Prostate gland (tissue), 2 donors: ENCODE measurements at regions not wholly inside any gene's neighbourhood (a gene's known extent, or its start where the extent isn't known, plus 50 kb on each side); places are given as distances from the start of the nearest gene placed in this dataset.

Experiments
- DNase-seq: peaks from one replicate; pipeline ENCODE4 v3.0.0-alpha.2; 2019; ENCODE audit warnings: low spot score
- H3K27ac ChIP-seq, 2 donors: fragments of 200-600 bp; sonication (generic); 2 replicates each; pipeline ENCODE4 v1.5.1; 2017 to 2019
- H3K27me3 ChIP-seq: fragments of 200-600 bp; sonication (generic); replicated peaks from 2 replicates; pipeline ENCODE4 v1.5.1; 2019; ENCODE audit not compliant: insufficient read depth
- H3K36me3 ChIP-seq, 2 donors: fragments of 200-600 bp; sonication (generic); 1 replicate in 1 of 2; 2 replicates in 1 of 2; pipeline versions ENCODE4 v1.5.1 to v1.8.1; 2017 to 2019
- H3K4me1 ChIP-seq: fragments of 200-600 bp; sonication (generic); replicated peaks from 2 replicates; pipeline ENCODE4 v1.5.1; 2019
- H3K4me3 ChIP-seq, 2 donors: fragments of 200-600 bp; sonication (generic); 2 replicates each; pipeline ENCODE4 v1.5.1; 2017 to 2019
- H3K9me3 ChIP-seq: fragments of 200-600 bp; sonication (generic); 2 replicates; pipeline ENCODE4 v1.5.1; 2017
- POLR2A ChIP-seq: fragments of 450-650 bp; IDR thresholded peaks from one replicate; pipeline ENCODE4 v1.6.1; 2016; ENCODE audit warnings: antibody characterized with exemption, mild to moderate bottlenecking
- POLR2AphosphoS5 ChIP-seq: sonication (generic); formaldehyde crosslinking; IDR thresholded peaks from one replicate; pipeline ENCODE4 v1.6.1; 2017; ENCODE audit warnings: antibody characterized with exemption
- WGBS: methylation state at CpG from one replicate; pipeline ENCODE4 v1.1.5; 2018; 5-methylcytosine and 5-hydroxymethylcytosine counted together
- intact Hi-C: fragments of 100-400 bp; cut with DNase I; formaldehyde crosslinking; loops from one replicate; pipeline ENCODE4 v1.14.2; 2022
- TF ChIP-seq, protein P1 (sequence below), 4 experiments: fragments of 200-600 bp in 2 of 4; fragments of 450-650 bp in 2 of 4; sonication (generic) in 2 of 4; IDR thresholded peaks; 1 replicate in 3 of 4; 2 replicates in 1 of 4; pipeline ENCODE4 v1.5.1; 2016 to 2019; ENCODE audit warnings: antibody characterized with exemption in 4 of 4, mild to moderate bottlenecking in 2 of 4, moderate library complexity in 2 of 4

DNA sequence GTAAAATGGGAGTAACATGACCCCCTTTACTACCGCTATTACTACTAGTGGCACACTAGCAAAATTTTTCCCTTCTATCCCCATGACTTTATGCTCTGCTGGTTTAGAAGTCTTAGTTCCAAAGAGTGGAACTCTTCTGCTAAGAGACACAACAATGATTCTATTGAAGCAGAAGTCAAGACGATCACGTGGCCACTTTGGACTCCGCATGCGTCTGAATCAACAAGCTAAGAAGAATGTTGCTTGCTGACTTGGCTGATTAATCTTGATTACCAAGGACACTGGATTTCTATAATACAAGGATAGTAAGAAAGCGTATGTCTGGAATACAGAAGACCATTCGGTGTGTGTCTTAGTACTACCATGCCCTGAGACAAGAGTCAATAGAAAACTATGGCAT lies 244.7 kb upstream of the BTBD3 start:
- TF ChIP-seq, protein P1, sequence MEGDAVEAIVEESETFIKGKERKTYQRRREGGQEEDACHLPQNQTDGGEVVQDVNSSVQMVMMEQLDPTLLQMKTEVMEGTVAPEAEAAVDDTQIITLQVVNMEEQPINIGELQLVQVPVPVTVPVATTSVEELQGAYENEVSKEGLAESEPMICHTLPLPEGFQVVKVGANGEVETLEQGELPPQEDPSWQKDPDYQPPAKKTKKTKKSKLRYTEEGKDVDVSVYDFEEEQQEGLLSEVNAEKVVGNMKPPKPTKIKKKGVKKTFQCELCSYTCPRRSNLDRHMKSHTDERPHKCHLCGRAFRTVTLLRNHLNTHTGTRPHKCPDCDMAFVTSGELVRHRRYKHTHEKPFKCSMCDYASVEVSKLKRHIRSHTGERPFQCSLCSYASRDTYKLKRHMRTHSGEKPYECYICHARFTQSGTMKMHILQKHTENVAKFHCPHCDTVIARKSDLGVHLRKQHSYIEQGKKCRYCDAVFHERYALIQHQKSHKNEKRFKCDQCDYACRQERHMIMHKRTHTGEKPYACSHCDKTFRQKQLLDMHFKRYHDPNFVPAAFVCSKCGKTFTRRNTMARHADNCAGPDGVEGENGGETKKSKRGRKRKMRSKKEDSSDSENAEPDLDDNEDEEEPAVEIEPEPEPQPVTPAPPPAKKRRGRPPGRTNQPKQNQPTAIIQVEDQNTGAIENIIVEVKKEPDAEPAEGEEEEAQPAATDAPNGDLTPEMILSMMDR (IDR thresholded peaks at IDR 0.05), result no peak
- TF ChIP-seq POLR2A (no peak), POLR2AphosphoS5 (no peak)
- no peak overlapping the region for H3K4me3 ChIP-seq
- no peaks in the 10 kb centered on the region for H3K9me3 ChIP-seq
- H3K36me3 ChIP-seq, result no peaks in the 10 kb centered on the region
- H3K4me1 ChIP-seq, result no peaks in the 10 kb centered on the region
- intact Hi-C loops, result loop anchor here (10.0 kb wide), 1 partner anchor 252 kb away; no protein-coding TSS in a partner anchor
- H3K27ac ChIP-seq, result no peak overlapping the region
- no peaks in the 10 kb centered on the region for H3K27me3 ChIP-seq
- WGBS, result 89% methylated on average over 7 of the region's 7 CpGs
- no peak for DNase-seq

DNA sequence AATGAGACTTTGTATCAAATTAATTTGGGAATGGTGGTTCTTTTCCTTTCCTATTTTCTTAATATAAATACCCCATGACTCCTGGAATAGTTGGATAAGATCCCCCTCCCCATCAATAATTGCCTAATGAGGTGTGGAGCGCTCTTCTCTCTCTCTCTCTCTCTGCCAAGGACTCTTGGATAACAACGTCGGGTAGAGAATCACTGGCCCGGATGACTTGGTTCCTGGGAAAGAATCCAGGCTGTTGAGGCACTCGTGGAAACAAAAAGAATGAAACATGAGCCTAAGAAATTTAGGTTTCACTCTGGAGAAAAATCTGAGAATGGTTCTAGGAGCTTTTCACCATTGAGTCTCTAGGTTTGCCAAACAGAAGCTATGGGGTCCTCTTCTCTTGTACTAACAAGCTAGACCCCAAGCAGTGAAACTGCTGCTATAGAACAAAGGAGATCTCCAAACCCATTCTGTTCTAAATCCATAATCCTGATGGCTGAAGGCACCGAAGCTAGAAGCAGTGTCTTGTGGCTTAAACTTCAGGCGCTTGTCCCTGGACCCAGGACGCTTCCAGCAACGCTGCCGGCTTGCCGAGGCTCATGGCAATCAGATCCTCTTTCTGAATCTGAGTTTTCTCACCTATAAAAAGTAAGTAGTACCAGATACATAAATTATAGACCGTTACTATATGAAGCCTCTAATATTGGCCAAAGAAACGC lies 241.6 kb upstream of the BTBD3 start:
- H3K9me3 ChIP-seq, result no peaks in the 10 kb centered on the region
- no peak overlapping the region for H3K4me3 ChIP-seq
- no peak for DNase-seq
- H3K27me3 ChIP-seq, result no peaks in the 10 kb centered on the region
- H3K4me1 ChIP-seq, result no peaks in the 10 kb centered on the region
- WGBS, result 57% methylated on average over 13 of the region's 13 CpGs
- no peak for TF ChIP-seq POLR2AphosphoS5
- TF ChIP-seq, protein P1 (IDR thresholded peaks at IDR 0.05), result no peak
- intact Hi-C loops, result loop anchor here (10.0 kb wide), 1 partner anchor 249 kb away; no protein-coding TSS in a partner anchor
- H3K36me3 ChIP-seq, result no peaks in the 10 kb centered on the region
- H3K27ac ChIP-seq, result no peak overlapping the region

DNA sequence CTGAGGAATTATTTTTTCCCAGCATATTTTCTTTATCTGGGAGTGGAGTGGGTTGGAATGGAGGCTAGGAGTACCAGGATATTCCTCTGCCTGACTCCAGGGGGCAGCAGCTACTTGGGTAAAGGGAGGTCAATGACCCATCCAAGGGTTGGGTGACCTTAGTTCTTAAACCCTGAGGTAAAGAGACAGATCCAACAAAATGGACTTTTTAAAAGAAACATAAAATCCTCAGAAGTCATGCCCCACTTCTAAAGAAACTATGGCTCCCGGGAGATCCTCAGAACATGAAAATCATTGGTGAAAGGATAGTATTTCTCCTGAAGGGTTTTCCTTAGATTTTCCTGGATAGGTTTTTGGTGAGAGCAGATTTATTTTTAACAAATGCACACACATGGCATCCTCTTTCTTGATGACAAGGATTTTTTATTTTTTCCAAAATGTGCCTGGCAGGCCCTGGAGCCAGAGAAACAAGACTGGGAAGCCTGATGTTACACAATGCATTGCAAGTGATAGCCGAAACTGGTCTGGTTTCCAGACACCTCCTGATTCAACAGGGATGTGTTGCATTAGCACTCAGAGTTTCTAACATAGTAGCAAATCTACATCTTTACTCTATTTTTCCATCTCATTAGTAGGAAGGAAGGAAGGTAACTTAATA lies 240.9 kb upstream of the BTBD3 start:
- no peak for DNase-seq
- no peaks in the 10 kb centered on the region for H3K27me3 ChIP-seq
- H3K27ac ChIP-seq, result no peak overlapping the region
- H3K4me1 ChIP-seq, result no peaks in the 10 kb centered on the region
- 90% methylated on average over 2 of the region's 2 CpGs for WGBS
- H3K4me3 ChIP-seq, result no peak overlapping the region
- intact Hi-C loops, result loop anchor here (10.0 kb wide), 1 partner anchor 248 kb away; no protein-coding TSS in a partner anchor
- H3K9me3 ChIP-seq, result no peaks in the 10 kb centered on the region
- no peaks in the 10 kb centered on the region for H3K36me3 ChIP-seq
- TF ChIP-seq, protein P1 (IDR thresholded peaks at IDR 0.05), result peak; percentile 21 to 62 (median 34)
- TF ChIP-seq POLR2A, result no peak

GRCh38 chr20:11677428-11677827 lies 240.3 kb upstream of the BTBD3 start:
- WGBS, result 95% methylated on average over 3 of the region's 3 CpGs
- TF ChIP-seq POLR2AphosphoS5, result no peak
- TF ChIP-seq, protein P1 (IDR thresholded peaks at IDR 0.05), result no peak
- no peak for TF ChIP-seq POLR2A
- no peak for DNase-seq

More at GRCh38 chr20:11677428-11677827, 240.3 kb upstream of the BTBD3 start:
- H3K27me3 ChIP-seq, result no peaks in the 10 kb centered on the region
- no peaks in the 10 kb centered on the region for H3K9me3 ChIP-seq
- no peak overlapping the region for H3K27ac ChIP-seq
- H3K4me1 ChIP-seq, result no peaks in the 10 kb centered on the region
- intact Hi-C loops, result loop anchor here (10.0 kb wide), 1 partner anchor 247 kb away; no protein-coding TSS in a partner anchor
- no peak overlapping the region for H3K4me3 ChIP-seq
- H3K36me3 ChIP-seq, result no peaks in the 10 kb centered on the region
